HUES48 (cell line): ENCODE measurements at regions not wholly inside any gene's neighbourhood (a gene's known extent, or its start where the extent isn't known, plus 50 kb on each side); places are given as distances from the start of the nearest gene placed in this dataset.

Source experiments
- H3K27ac ChIP-seq: one replicate; pipeline ENCODE4 v1.7.0; 2013; ENCODE audit warnings: low read depth, low read length, inconsistent platforms
- H3K27me3 ChIP-seq: 2 replicates; pipeline ENCODE4 v1.6.1; 2013; ENCODE audit warnings: mild to moderate bottlenecking, low read length; ENCODE audit not compliant: control insufficient read depth, insufficient read depth
- H3K36me3 ChIP-seq: 2 replicates; pipeline ENCODE4 v1.6.1; 2013; ENCODE audit warnings: low read length; ENCODE audit not compliant: control insufficient read depth, insufficient read depth
- H3K4me1 ChIP-seq: 2 replicates; pipeline ENCODE4 v1.6.1; 2013; ENCODE audit warnings: mild to moderate bottlenecking, low read length; ENCODE audit not compliant: control insufficient read depth, insufficient read depth
- H3K4me3 ChIP-seq: 2 replicates; pipeline ENCODE4 v1.5.1; 2013; ENCODE audit warnings: mild to moderate bottlenecking, low read depth, low read length
- H3K9ac ChIP-seq: 2 replicates; pipeline ENCODE4 v1.6.1; 2013; ENCODE audit warnings: mild to moderate bottlenecking, low read depth, low read length, moderate library complexity
- H3K9me3 ChIP-seq: 2 replicates; pipeline ENCODE4 v1.6.1; 2013; ENCODE audit warnings: low read length; ENCODE audit not compliant: control insufficient read depth, insufficient read depth

DNA sequence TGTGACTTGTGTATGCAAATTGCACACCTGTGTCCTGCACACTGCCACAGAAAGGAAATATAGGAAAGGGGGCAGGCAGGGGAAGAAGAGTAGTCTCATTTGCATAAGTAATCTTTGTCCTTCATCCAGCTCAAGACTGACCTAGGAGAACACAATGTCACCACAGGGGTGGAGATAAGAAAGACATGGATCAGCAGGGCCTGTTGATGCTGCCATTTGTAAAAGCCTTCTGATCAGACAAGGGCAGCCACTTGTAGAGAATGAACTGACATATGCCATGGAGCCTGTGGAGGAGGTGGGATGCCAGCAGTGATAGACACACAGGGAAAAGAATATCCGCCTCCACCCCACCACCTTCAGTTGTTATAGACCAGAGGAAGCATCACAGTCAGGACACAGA, 528.9 kb downstream of the HTR7 start:
- no peaks in the 10 kb centered on the region for H3K9me3 ChIP-seq
- H3K27ac ChIP-seq: no peak overlapping the region
- no peaks in the 10 kb centered on the region for H3K4me1 ChIP-seq
- H3K27me3 ChIP-seq: no peaks in the 10 kb centered on the region
- H3K9ac ChIP-seq: no peak overlapping the region
- no peaks in the 10 kb centered on the region for H3K36me3 ChIP-seq
- H3K4me3 ChIP-seq: no peak overlapping the region

DNA sequence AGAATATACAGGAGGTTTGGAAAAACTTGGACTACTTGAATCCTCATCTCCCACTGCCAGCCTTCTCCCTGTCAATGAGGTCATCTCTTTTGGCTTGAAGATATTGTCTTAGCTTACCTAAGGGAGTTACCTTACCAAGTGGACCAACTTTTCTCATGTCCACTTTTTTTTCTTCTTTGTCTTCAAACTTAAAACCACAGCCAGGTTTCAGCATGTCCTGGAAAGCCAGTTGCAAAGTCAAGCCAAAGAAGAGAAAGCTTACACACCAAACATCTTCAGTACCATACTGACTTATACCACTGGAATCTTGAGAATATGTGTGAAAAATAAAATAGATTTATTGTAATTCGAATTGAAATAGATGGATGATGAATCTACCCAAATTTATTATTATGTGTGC, 520.5 kb downstream of the HTR7 start:
- Histone ChIP-seq H3K9me3 (no peaks in the 10 kb centered on the region), H3K27ac (no peak overlapping the region), H3K9ac (no peak overlapping the region), H3K4me3 (no peak overlapping the region), H3K4me1 (no peaks in the 10 kb centered on the region), H3K36me3 (no peaks in the 10 kb centered on the region), H3K27me3 (no peaks in the 10 kb centered on the region)

DNA sequence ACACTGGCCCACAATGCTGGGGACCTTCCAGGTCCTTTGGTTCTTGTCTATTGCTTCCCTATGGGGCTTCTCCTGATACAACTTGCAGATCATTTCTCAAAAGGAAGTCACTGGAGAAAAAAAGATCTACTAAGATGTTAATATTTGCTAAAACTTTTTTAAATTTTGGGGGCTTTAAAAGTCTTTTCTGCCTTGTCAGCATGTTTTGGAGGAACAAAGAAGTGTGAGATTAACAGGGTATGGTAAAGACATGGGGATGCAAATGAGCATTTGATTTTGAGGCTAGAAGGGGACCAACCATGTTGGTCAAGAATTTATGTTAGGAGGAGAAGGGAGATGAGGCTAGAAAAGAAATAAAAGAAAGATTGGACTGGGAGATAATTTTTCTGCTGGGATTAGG, 515.4 kb downstream of the HTR7 start:
- Histone ChIP-seq H3K4me1 (peaks cover 12% of the 10 kb centered on the region; the same call in 1 of the 2 replicates), H3K4me3 (no peak overlapping the region), H3K36me3 (no peaks in the 10 kb centered on the region), H3K9ac (no peak overlapping the region), H3K27me3 (no peaks in the 10 kb centered on the region), H3K9me3 (no peaks in the 10 kb centered on the region), H3K27ac (no peak overlapping the region)

DNA sequence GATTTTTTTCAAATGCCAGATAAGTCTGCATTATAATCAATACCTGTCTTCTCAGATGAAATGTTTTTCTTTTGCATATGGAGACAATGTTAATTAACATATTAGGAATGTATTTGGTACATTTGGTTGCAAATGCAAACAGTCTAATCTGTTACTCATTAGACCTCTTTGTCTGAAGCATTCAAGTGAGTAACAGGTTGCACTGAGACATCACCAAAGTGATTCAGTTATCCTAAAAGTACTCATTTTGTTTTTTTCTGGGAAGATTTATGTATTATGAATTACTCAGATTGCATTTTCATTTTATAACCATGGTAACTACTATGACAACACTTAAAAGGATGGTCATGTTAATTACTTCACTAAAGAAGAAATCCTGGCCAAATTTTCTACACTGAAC, 513.6 kb downstream of the HTR7 start:
- H3K36me3 ChIP-seq: no peaks in the 10 kb centered on the region
- no peak overlapping the region for H3K9ac ChIP-seq
- H3K27ac ChIP-seq: no peak overlapping the region
- peaks cover 16% of the 10 kb centered on the region; the same call in 1 of the 2 replicates for H3K4me1 ChIP-seq
- H3K4me3 ChIP-seq: no peak overlapping the region
- no peaks in the 10 kb centered on the region for H3K9me3 ChIP-seq
- no peaks in the 10 kb centered on the region for H3K27me3 ChIP-seq

DNA sequence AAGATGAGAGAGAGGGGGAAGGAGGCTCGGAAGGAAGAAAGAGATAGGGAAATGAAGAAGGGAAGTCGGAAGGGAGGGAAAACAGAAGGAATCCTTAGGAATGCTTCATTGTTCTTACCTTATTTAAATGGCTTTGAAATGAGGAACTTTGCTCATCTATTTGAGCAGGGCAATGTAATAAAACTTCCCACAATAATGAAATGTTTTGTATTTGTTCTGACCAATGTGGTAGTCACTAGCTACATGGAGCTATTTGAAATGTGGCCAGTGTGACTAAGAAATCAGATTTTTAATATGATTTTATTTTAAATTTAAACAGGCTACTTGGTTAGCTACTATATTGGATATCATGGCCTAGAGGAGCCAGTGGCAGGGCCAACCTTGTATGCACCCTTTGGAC, 510.6 kb downstream of the HTR7 start:
- Histone ChIP-seq H3K36me3 (no peaks in the 10 kb centered on the region), H3K4me1 (peaks cover 16% of the 10 kb centered on the region; the same call in 1 of the 2 replicates), H3K27me3 (no peaks in the 10 kb centered on the region), H3K4me3 (no peak overlapping the region), H3K9ac (no peak overlapping the region), H3K27ac (no peak overlapping the region), H3K9me3 (no peaks in the 10 kb centered on the region)

DNA sequence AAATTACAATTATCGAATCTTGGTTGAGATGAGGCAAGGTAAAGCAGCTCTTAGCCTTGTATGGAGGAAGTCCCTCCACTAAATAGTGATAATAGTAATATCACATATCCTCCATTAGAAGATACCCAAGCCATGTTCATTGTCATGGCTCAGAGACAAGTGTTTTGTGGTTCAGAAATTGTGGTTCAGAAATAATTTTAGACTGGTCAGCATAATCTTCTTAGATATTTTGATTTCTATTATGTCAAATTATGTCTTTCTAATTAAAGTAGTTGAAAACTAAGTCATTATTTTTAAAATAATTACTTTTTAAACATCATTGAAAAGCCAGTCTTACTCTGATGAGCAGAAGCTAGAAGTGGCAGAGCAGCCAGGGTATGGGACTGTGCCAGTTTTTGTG, 507.7 kb downstream of the HTR7 start:
- Histone ChIP-seq H3K4me3 (no peak overlapping the region), H3K9ac (no peak overlapping the region)

DNA sequence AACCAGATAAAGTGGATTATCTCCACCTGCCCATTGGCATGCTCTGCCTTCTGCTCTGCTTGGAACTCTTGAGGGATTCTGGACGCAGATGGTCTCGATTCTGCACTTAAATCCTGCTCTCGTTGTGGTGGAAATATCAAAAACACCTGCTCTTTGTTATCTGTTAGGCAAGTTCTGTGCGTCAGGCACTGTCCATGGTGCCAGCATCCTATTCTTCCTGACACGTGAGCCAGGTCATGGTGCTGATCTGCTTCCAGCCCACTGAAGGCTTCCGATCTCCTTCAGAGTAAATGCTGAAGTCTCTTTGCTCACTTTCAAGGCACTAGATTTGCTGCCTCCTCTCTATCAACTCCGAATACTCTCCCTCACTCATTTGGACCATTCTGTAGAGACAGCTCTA, 505.6 kb downstream of the HTR7 start:
- no peaks in the 10 kb centered on the region for H3K36me3 ChIP-seq
- no peak overlapping the region for H3K9ac ChIP-seq
- H3K9me3 ChIP-seq: no peaks in the 10 kb centered on the region
- no peaks in the 10 kb centered on the region for H3K27me3 ChIP-seq
- peaks cover 6% of the 10 kb centered on the region; the same call in 1 of the 2 replicates for H3K4me1 ChIP-seq
- no peak overlapping the region for H3K27ac ChIP-seq
- H3K4me3 ChIP-seq: no peak overlapping the region

More for the DNA sequence above, 507.7 kb downstream of the HTR7 start:
- Histone ChIP-seq H3K9me3 (no peaks in the 10 kb centered on the region), H3K36me3 (no peaks in the 10 kb centered on the region), H3K4me1 (peaks cover 11% of the 10 kb centered on the region; the same call in 1 of the 2 replicates), H3K27me3 (no peaks in the 10 kb centered on the region), H3K27ac (no peak overlapping the region)

DNA sequence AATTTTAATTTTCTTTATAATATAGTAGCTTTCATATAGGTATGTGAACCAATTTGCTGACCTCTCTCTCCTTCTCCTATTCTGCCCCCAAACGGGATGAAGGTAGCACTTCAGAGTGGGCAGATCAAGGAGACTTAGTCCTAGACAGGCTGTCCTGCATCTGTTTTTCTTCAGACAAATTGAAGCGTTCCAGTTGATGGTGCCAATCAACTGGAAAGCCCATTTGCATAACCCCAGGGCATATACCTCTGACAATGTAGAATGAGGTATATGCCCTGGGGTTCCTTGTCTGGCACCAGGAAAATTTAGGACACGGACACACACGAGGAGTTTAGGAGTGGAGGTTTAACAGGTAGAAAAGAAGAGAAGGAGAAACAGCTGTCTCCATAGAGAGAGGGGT, 502.9 kb downstream of the HTR7 start:
- Histone ChIP-seq H3K36me3 (no peaks in the 10 kb centered on the region), H3K27ac (no peak overlapping the region), H3K9me3 (no peaks in the 10 kb centered on the region), H3K27me3 (no peaks in the 10 kb centered on the region), H3K4me3 (no peak overlapping the region), H3K9ac (no peak overlapping the region), H3K4me1 (no peaks in the 10 kb centered on the region)

DNA sequence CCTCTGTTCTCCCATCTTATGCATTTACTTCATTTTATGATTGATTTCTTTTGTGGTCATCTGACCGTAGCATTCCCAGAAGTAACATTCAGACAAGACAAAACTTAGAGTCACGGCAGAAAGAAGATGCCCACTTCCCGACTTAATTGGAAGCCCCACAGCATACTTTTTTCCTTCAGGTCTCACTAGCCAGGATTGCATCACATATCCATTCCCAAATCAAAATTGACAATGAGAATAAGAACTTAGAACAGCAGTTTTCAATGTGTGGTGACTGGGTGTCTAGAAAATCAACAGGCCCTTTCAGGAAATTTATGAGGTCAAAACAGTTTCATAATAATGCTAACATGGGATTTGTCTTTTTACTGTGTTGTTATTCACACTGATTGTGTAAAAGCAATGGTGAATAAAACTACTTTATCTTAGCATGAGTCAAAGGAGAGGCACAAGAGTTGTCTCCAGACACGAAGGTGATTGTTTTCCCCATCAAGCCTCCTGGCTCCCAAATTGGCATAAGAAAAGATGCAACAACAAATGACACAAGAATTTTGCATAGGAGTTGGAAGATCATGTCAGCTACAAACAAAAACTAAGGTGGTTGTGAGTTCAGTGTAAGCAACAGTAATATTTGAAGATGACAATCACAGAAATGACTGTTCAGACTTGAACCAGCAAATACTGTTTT, 493.9 kb downstream of the HTR7 start:
- peak overlapping the region; percentile 98 for H3K27ac ChIP-seq
- H3K27me3 ChIP-seq: no peaks in the 10 kb centered on the region
- peak overlapping the region; percentile 35; the same call in 1 of the 2 replicates for H3K9ac ChIP-seq
- H3K4me1 ChIP-seq: peaks cover 27% of the 10 kb centered on the region
- no peaks in the 10 kb centered on the region for H3K9me3 ChIP-seq
- H3K4me3 ChIP-seq: no peak overlapping the region
- H3K36me3 ChIP-seq: no peaks in the 10 kb centered on the region

DNA sequence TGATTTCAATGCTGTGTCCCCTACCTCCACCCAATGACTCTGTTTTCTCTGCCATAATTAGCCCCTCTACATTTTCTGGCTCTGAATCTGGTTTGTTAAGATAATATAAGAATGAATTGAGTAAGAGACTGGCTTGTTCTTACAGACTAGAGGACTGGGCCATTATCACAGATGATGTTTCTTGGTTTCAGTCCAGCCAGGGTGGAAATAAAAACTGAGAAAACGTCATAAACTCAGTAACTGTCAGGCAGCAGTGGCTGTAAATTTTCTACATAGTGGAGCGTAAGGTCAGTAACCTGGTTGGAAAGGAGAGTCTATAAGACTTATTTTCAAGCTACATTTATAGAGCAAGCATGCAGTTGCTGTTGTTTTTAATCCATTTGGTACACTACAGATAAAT, 485.4 kb downstream of the HTR7 start:
- H3K9me3 ChIP-seq: no peaks in the 10 kb centered on the region
- no peaks in the 10 kb centered on the region for H3K36me3 ChIP-seq
- H3K4me3 ChIP-seq: no peak overlapping the region
- no peaks in the 10 kb centered on the region for H3K4me1 ChIP-seq
- H3K9ac ChIP-seq: no peak overlapping the region
- no peak overlapping the region for H3K27ac ChIP-seq
- no peaks in the 10 kb centered on the region for H3K27me3 ChIP-seq

DNA sequence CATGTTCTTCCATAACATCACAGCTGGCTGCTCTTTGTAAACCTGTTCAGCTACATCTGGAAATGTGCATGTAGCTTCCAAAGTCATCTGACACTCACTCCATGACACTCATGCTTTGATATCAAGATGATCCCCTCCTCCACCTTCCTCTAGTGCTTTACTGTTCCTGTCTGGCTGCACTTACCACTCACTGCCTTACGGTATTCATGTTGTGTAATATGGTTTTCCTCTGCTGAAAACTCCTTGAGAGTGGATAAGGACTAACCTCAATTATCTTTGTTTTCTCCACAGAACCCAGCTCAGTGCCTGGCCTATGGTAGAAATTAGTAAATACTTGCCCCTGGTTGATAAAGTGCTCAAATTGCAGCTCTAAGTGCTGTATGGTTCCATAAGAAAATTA, 483.9 kb downstream of the HTR7 start:
- Histone ChIP-seq H3K4me3 (no peak overlapping the region), H3K9ac (no peak overlapping the region), H3K27ac (no peak overlapping the region), H3K36me3 (no peaks in the 10 kb centered on the region), H3K27me3 (no peaks in the 10 kb centered on the region), H3K9me3 (no peaks in the 10 kb centered on the region), H3K4me1 (no peaks in the 10 kb centered on the region)
